KOPT-K1 (cell line): ENCODE measurements at regions not wholly inside any gene's neighbourhood (a gene's known extent, or its start where the extent isn't known, plus 50 kb on each side); places are given as distances from the start of the nearest gene placed in this dataset.
"Not testable (repeated sequence)": the region's sequence is repeated elsewhere in the genome, so short reads cannot be mapped to it uniquely, and the experiment has no call there.

Experiments used
- H3K27ac ChIP-seq: fragments of 200-600 bp; sonication (generic); 2 replicates; pipeline ENCODE4 v1.5.1; 2016; ENCODE audit warnings: antibody characterized with exemption, mild to moderate bottlenecking, low read depth, low read length; ENCODE audit not compliant: poor library complexity, severe bottlenecking
- H3K36me3 ChIP-seq: fragments of 200-600 bp; sonication (generic); 2 replicates; pipeline ENCODE4 v1.5.1; 2017; ENCODE audit warnings: antibody characterized with exemption, mild to moderate bottlenecking, low read length, moderate library complexity; ENCODE audit not compliant: insufficient read depth
- H3K9me3 ChIP-seq: fragments of 200-600 bp; sonication (generic); 2 replicates; pipeline ENCODE4 v1.5.1; 2017; ENCODE audit warnings: antibody characterized with exemption, low read length, mild to moderate bottlenecking; ENCODE audit not compliant: insufficient read depth, poor library complexity, severe bottlenecking

DNA sequence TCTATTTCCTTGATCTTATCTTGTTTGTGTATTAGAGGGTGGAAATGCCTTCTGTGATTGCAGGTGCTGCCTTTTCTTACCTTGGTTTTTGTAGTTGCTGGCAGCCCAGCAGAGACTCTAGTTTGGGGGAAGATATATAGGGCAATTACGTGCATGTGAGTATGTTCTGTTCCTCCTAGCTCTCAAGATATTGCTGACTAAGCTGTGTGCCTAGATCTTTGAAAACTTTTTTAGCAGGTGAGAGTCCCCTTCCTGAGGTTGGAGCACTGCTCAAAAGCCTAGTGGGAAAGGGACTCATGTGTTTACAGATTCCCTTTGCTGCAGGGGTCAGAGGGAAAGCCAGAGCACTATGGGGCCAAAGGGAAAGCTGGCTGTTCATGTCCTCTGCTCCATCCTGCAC is 136.1 kb downstream of the VSIG4 start:
- Histone ChIP-seq H3K27ac (no peak overlapping the region), H3K36me3 (no peaks in the 10 kb centered on the region), H3K9me3 (peaks cover 7% of the 10 kb centered on the region)

DNA sequence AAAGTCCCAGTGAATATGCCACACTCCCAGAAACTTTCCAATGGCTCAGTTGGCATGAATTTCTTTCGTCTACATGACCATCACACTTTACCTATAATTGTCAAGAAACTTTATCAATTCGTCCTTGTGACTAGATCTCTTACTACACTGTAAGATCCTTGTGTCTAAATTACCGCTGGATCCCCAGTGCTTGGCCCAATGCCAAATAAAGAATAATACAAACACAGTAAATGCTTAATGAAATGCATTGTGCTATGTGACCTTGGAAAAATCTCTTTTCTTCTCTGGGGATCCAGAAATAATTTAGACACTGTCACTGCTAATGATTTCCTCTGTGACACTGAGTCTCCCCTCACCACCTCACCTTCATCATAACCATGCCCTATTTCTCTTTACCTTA is 137.9 kb downstream of the VSIG4 start:
- H3K36me3 ChIP-seq = no peaks in the 10 kb centered on the region
- peaks cover 7% of the 10 kb centered on the region for H3K9me3 ChIP-seq
- no peak overlapping the region for H3K27ac ChIP-seq

DNA sequence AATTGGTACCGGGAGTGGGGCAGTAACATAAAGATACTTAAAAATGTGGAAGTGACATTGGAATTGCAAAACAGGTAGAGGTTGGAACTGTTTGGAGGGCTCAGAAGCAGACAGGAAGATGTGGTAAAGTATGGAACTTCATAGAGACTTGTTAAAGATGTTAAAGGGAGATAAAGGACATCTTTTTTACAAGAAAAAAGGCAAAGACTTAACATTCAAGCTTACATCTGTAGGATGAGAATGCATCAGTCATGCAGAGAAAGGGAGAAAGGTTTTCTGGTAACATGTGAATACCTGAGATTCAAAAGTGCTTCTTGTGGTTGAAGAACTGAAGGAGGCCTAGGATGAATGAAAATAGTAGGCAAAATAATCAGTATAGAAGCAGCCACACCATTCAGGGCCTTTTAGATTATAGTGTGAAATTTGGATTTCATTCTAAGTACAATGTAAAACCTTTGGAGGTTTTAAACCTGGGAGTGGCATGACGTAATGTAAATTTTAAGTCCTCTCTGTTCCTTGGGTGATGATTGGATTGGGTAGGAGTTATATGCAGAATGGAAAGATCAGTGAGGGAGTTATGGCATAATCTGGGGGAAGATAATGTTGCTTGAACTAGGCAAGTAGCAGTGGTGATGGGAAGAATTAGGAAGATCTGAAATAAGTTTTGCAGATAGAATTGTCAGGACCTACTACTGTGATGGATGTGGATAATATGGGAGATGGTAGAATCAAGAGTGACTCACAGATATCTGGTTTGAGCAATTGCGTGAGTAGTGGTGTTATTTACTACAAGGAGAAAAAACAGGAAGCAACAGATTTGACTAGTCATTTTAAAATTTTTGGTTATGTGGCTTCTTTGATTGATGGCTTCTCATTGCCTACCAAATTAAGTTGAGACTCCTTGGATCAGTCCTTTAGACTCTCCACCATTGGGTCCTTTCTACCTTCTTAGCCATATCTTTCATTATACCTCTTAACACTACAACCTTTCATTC is 138.7 kb downstream of the VSIG4 start:
- H3K27ac ChIP-seq = no peak overlapping the region
- peaks cover 7% of the 10 kb centered on the region for H3K9me3 ChIP-seq
- no peaks in the 10 kb centered on the region for H3K36me3 ChIP-seq

DNA sequence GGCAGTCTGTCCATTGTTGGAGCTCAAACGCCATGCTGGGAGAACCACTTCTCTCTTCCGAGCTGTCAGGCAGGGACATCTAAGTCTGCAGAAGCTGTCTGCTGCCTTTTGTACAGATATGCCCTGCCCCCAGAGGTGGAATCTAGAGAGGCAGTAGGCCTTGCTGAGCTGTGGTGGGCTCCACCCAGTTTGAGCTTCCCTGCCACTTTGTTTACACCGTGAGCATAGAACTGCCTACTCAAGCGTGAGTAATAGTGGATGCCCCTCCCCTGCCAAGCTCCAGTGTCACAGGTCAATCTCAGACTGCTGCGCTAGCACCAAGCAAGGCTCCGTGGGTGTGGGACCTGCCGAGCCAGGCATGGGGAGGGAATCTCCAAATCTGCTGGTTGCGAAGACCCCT is 145.7 kb downstream of the VSIG4 start:
- no peak overlapping the region for H3K27ac ChIP-seq
- H3K9me3 ChIP-seq = no peaks in the 10 kb centered on the region
- H3K36me3 ChIP-seq = no peaks in the 10 kb centered on the region

DNA sequence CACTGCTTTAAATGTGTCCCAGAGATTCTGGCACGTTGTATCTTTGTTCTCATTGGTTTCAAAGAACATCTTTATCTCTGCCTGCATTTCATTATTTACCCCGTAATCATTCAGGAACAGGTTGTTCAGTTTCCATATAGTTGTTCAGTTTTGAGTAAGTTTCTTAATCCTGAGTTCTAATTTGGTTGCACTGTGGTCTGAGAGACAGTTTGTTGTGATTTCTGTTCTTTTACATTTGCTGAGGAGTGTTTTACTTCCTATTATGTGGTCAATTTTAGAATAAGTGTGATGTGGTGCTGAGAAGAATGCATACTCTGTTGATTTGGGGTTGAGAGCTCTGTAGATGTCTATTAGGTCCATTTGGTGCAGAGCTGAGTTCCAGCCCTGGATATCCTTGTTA is 148.1 kb downstream of the VSIG4 start:
- not testable (repeated sequence) for H3K9me3 ChIP-seq, H3K27ac ChIP-seq, H3K36me3 ChIP-seq

DNA sequence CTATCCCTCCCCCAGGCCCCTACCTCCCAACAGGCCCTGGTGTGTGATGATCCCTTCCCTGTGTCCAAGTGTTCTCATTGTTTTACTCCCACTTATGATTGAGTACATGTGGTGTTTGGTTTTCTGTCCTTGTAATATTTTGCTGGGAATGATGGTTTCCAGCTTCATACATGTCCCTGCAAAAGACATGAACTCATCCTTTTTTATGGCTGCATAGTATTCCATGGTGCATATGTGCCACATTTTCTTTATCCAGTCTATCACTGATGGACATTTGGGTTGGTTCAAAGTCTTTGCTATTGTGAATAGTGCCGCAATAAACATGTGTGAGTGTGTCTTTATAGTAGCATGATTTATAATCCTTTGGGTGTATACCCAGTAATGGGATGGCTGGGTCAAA is 151.7 kb downstream of the VSIG4 start:
- H3K27ac ChIP-seq, H3K9me3 ChIP-seq, H3K36me3 ChIP-seq: not testable (repeated sequence)

DNA sequence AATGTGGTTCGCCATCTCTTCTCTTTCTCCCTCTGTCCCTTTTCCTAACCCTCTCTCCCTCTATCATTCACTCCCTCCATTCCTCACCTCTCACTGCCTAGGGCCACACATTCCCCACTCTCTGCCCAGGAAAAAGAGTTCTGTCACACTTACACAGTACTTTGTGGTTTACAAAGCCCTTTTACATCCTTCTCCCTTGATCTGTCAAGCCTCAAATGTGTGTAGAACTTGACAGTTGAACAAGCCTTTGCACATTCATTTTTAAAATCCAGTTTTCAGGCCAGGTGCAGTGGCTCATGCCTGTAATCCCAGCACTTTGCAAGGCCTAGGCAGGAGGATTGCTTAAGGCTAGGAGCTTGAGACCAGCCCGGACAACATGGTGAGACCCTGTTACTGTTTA is 156.3 kb downstream of the VSIG4 start:
- H3K27ac ChIP-seq = peak overlapping the region; percentile 58
- H3K36me3 ChIP-seq = no peaks in the 10 kb centered on the region
- no peaks in the 10 kb centered on the region for H3K9me3 ChIP-seq

DNA sequence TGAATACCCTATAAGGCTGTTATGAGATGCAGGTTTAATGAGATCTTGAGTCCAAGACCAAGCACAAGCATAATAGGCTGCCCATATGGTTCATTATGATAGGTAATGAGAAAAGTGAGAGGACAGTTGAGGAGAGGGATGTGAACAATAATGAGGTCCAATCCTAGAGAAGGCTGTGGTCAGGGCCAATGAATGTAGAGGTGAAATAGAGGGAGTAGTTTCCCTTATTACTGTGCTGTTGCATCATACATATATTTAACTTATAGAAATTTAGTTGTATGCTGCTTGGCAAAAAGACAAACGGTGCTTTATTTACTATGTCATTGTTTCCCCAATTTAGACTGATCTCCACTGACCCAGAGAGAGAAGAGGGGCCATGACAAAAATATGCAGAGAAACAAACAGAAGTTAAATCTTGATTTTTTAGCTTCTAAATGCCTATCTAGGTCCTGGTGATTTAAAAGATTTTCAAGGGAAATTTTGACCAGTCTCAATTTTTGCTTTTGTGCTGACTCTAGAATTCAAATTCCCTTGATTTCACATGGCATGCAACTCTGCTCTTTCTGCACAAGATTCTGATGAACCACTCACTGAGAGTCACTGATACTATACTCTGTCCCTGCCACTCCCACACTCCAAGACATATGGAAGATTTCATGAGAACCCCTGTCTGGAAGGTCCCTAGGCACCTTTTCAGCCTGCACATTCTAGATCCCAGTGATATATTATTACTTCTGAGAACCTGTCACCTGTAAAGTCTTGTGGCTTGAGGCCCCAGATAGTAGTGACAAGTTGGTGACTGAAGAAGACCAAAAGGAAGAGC is 159.7 kb downstream of the VSIG4 start:
- peaks cover 6% of the 10 kb centered on the region for H3K9me3 ChIP-seq

DNA sequence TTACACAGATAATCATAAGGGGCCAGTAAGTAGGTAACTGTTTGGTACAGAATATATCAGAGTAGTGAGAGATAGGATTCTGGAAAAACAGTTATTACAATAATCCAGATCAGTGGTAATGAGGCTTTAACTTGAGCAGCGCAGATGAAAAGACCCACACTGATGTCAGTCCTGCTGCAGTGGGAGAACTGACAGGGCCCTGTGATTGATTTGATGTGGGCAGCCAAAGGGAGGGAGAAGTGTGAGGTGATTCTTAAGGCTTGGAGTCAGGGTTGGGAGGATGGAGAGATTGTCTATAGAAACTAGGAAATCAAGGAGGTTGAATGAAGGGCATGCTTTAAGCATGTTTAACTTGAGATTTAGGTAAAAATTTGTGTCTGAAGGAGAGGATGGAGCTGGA is 161.4 kb downstream of the VSIG4 start:
- Histone ChIP-seq H3K9me3 (peaks cover 10% of the 10 kb centered on the region), H3K36me3 (no peaks in the 10 kb centered on the region), H3K27ac (no peak overlapping the region)

More for the DNA sequence above, 159.7 kb downstream of the VSIG4 start:
- Histone ChIP-seq H3K27ac (no peak overlapping the region), H3K36me3 (no peaks in the 10 kb centered on the region)

DNA sequence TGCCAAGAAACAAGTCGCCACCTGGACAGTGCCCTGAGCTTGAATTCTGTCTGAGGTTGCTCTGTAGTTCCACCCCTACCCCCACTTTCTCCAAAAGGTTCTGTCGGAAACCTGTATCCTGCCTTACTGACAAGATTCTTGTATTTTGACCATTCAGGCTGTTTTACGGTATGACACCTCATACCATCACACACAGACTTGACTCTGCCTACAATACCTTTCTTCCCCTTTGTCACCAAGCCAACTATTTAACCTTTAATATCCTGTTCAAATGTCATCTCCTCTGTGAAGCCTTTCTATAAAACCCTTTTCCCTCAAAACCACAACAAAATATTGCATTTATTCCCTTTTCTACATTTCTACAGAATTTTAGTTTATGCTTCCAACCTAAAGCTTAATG is 161.9 kb downstream of the VSIG4 start:
- Histone ChIP-seq H3K27ac (no peak overlapping the region), H3K36me3 (no peaks in the 10 kb centered on the region), H3K9me3 (peaks cover 10% of the 10 kb centered on the region)

DNA sequence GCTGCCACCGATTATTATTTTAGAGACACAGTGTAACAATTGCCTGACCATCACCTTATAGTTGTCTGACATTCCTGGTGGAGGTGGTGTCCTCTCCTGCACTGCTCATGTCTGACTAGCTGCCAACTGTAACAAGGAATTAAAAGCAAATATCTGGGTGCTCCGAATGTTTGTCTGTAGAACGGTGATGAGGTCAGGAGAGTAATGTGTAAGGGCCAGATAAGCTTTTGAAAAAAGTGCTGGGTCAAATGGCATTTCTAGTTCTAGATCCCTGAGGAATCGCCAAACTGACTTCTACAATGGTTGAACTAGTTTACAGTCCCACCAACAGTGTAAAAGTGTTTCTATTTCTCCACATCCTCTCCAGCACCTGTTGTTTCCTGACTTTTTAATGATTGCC is 164.3 kb downstream of the VSIG4 start:
- not testable (repeated sequence) for H3K36me3 ChIP-seq, H3K9me3 ChIP-seq, H3K27ac ChIP-seq

DNA sequence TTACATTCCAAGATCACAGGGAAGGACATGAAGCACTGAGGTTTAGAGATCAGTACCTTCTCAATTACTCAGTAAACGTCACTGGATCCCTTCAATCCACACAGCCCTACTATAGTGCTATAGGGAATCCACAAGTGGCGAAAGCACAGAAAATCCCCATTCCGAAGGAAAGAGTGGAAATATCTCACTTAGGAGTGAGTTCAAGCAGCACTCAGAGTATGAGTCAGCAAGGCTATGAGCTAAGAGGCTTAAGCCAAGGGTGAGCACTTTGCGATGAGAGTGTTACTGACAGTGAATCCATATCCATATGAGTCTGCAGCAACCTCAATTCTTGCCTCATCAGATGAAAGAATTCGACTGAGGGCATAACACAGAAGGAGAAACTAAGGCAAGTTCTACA is 165.1 kb downstream of the VSIG4 start:
- Histone ChIP-seq H3K27ac (no peak overlapping the region), H3K36me3 (no peaks in the 10 kb centered on the region), H3K9me3 (peaks cover 10% of the 10 kb centered on the region)

DNA sequence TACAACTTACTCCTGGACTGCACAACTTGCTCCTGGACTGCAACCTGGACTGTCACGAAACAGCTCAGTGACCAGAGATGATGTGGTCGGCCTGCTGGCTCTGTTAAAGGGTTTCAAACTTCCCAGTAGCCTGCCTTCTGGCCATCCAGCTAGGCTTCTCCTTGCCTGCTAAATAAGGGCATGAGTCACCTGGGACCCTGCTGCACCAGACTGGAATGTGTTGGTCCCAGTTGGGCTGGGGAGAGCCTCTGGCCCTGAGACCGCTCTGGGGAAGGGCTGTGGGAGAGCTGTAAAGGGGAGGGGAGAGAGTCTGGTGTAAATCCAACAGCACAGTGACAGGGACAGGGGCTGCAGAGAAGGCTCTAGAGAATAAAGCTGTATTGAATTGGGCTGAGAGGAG is 165.8 kb downstream of the VSIG4 start:
- no peaks in the 10 kb centered on the region for H3K36me3 ChIP-seq
- H3K9me3 ChIP-seq = peaks cover 10% of the 10 kb centered on the region
- no peak overlapping the region for H3K27ac ChIP-seq

DNA sequence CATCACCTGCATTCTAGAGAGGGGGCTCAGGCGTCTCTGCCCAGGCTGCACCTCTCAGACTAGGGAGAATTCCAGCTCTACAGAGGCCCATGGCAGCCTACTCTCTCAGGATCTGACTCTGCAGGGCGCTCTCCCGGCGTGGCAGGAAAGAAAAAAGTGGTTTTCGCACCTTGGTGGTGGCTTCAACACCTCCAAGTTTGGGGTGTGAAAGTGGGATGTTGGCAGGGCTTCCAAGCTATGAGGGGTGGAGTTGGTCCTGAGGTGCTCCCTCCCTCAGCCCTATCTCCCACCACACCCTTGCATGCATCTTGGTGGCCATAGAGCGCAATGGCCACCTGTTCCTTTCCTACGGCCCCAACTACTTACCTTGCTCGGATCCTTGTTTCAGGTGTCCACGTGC is 166.5 kb downstream of the VSIG4 start:
- Histone ChIP-seq H3K9me3 (peaks cover 10% of the 10 kb centered on the region), H3K27ac (no peak overlapping the region), H3K36me3 (no peaks in the 10 kb centered on the region)

DNA sequence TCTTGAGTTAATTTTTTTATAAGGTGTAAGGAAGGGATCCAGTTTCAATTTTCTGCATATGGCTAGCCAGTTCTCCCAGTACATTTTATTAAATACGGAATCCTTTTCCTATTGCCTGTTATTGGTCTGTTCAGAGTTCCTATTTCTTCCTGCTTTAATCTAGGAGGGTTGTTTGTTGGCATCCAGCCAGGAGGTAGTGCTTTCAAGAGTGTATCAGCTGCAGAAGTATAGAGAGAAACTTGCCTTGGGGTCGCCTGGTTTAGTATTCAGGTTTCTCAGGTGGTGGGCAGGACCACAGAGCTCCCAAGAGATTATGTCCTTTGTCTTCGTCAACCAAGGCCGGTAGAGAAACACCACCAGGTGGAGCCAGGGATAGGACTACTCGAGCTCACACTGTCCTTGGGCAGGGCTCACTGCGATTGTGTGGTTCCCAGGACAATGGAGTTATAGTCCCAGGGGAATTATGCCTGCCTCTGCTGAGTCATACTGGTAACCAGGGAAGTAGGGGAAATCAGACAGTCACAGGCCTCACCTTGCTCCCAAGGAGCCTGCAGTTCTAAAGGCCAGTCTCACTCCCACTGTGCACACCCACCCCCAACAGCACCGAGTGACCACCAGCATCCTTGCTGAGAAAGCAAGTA is 168.1 kb downstream of the VSIG4 start:
- Histone ChIP-seq H3K36me3 (no peaks in the 10 kb centered on the region), H3K9me3 (peaks cover 10% of the 10 kb centered on the region), H3K27ac (no peak overlapping the region)
